Inflammatory macrophage treated with lipopolysaccharide for 4 hours (primary cell): ENCODE measurements at regions not wholly inside any gene's neighbourhood (a gene's known extent, or its start where the extent isn't known, plus 50 kb on each side); places are given as distances from the start of the nearest gene placed in this dataset.

Experiments used
- DNase-seq: peaks from one replicate; pipeline ENCODE4 v3.0.0-alpha.2; 2020

GRCh38 chr3:150213577-150213976 is 194.5 kb upstream of the TSC22D2 start:
- no peak for DNase-seq

- no peak for DNase-seq
Measured at GRCh38 chr3:150210461-150211110, 197.5 kb upstream of the TSC22D2 start.

GRCh38 chr3:150203273-150203672 is 204.8 kb upstream of the TSC22D2 start:
- peak; percentile 31 for DNase-seq

GRCh38 chr3:150202711-150203110 is 205.4 kb upstream of the TSC22D2 start:
- DNase-seq: no peak

GRCh38 chr3:150194957-150195356 is 213.1 kb upstream of the TSC22D2 start:
- no peak for DNase-seq

DNA sequence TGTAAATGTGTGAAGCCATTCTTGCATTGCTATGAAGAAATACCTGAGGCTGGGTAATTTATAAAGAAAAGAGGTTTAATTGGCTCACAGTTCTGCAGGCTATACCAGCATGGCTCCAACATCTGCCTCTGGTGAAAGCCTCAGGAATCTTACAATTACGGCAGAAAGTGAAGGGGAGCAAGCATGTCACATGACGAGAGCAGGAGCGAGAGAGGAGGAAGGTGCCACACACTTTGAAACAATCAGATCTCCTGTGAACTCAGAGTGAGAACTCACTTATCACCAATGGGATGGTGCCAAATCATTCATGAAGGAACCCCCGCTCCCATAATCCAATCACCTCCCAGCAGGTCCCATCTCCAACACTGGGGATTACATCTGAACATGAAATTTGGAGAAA is 213.6 kb upstream of the TSC22D2 start:
- DNase-seq: no peak

GRCh38 chr3:150184426-150185071 is 213.9 kb upstream of the PFN2 start:
- no peak for DNase-seq

GRCh38 chr3:150183678-150184425 is 213.2 kb upstream of the PFN2 start:
- DNase-seq: peak; percentile 61

- DNase-seq: no peak
Measured at GRCh38 chr3:150180334-150180733, 209.6 kb upstream of the PFN2 start.

DNA sequence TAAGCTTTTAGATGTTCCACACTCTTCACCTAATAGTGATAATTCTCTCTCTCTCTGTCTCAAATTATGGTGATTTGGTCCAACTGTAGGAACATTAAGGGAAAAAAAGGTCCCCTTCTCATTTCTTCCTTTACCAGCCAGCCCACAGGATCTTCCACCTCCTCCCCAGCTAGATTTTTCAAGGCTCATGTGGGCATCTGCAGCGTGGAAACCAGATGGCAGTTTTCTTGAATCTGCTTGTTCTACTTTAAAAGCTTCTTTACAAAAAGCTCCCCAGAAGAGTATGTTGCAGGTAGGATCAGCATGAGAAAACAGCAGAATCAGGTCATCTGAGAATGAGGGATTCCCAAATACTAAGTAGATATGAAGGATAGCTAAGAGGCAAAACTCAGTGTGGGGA is 208.6 kb upstream of the PFN2 start:
- no peak for DNase-seq

- no peak for DNase-seq
Measured at GRCh38 chr3:150177673-150178381, 207.1 kb upstream of the PFN2 start.

GRCh38 chr3:150174179-150174578 is 203.5 kb upstream of the PFN2 start:
- DNase-seq: no peak

DNA sequence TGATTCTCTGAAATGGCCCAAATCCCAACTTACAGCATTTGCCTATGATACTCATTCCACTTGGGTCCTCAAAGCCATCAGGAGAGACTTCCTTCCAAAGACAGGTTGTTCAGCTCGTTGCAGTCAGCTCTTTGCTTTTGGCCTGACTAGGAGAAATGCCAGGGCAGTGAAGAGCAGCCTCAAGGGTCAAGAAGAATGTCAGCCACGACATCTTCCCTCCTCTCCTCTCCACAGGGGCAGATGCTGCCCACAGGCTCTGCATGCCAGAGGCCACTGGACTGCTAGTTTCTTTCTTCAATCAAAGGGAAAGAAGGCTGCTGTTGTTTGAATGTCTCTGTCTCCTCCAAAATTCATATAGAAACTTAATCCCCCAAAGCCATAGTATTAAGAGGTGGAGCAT is 201.7 kb upstream of the PFN2 start:
- DNase-seq: no peak

DNA sequence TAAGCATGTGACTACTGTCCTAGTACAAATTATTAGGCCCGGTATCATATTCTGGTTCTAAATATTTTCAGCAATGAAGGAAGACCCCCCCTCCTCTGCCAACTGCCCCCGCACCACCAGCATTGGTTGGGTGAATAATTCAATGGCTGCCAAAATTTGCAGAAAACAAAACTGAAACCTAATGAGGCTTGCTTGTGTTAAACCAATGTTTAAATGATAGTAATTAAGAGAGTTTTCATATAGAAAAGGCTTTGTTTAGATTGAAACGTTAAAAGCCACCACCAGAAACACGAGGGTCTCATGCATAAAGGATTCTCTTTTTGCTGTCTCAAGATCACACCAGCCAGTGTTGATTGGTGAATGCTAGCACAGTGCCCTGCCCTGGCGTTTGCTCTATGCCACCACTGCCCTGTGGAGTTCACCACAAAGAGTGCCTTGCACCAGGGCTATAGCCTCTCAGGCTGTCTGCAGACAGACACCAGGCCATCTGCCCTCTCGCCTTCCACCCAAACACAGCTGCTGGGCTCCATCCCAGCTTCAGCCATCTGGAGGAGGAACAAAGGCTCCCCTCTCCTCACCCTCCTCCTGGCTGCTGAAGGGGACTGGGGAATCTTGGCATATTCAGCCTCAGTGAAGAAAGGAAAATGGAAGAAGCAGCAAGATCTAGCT is 200.3 kb upstream of the PFN2 start:
- DNase-seq: no peak

- DNase-seq: no peak
Measured at GRCh38 chr3:150169330-150169940, 198.7 kb upstream of the PFN2 start.

GRCh38 chr3:150168698-150169097 is 198.0 kb upstream of the PFN2 start:
- no peak for DNase-seq

- DNase-seq: no peak
Measured at GRCh38 chr3:150165396-150166094, 194.8 kb upstream of the PFN2 start.

- DNase-seq: peak; percentile 2
Measured at GRCh38 chr3:150161011-150161410, 190.3 kb upstream of the PFN2 start.

DNA sequence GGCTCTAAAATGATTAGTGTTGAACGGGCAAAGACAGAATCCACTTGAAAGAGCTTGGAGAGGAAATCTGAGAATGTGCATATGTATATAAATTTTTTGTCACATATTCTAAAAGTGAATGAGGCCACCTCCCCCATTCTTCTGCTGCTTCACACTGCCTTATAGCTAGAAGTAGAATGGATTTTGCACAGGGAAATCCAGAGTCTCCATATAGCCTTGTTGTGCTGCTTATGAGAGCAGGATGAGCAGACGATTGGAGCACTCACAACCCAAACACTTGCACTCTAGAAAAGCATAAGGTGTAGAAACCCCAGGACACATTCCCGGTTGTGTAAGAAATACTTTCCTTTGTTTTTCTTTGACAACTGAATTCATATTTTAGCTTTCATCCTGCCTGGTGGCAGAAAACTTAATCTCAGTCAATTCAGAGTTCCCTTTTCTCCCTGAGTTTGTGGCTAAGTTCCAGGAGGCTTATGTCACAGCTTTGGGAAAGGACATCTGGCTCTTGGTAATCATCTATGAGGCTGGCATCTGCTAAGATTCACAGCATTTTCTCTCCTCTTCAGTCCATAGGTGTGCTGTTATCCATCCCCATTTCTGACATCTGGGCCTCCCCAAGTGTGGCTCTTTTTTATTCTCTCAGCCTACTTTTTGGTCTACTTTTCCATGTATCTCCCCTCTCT is 188.4 kb upstream of the PFN2 start:
- DNase-seq: no peak

DNA sequence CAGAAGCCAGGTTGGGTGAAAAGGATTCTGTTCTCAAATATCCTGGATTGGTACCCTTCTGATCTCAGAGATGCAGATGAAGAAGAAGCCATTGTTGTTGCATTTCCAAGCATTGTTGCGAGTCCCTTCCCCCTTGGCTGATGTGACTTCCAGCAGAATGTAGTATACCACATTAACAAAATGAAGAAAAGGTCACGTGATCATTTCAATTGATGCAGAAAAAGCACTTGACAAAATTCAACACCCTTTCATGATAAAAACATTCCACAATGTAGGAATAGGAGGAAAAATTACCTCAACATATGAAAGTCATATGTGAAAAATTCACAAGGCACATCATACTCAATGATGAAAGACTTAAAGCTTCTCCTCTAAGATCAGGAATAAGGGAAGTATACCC is 181.9 kb upstream of the PFN2 start:
- DNase-seq: no peak

DNA sequence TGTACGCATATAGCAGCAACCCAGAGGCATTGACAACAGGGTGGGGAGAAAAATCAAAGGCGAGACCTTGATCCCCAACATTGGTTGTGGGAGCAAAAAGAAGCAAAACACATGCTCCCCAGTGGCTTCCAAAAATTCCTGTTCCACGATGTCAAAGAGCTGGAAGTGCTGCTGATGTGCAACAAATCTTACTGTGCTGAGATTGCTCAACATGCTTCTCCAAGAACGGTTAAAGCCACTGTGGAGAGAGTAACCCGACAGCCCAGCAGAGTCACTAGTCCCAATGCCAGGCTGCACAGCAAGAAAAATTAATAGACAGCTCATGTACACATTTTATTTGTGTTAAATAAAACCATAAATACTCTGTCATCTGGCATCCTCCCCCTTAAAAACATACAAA is 179.9 kb upstream of the PFN2 start:
- DNase-seq: no peak
